ENCODE measurements at regions not wholly inside any gene's neighbourhood (a gene's known extent, or its start where the extent isn't known, plus 50 kb on each side); places are given as distances from the start of the nearest gene placed in this dataset.

- TF ChIP-seq, protein P1, sequence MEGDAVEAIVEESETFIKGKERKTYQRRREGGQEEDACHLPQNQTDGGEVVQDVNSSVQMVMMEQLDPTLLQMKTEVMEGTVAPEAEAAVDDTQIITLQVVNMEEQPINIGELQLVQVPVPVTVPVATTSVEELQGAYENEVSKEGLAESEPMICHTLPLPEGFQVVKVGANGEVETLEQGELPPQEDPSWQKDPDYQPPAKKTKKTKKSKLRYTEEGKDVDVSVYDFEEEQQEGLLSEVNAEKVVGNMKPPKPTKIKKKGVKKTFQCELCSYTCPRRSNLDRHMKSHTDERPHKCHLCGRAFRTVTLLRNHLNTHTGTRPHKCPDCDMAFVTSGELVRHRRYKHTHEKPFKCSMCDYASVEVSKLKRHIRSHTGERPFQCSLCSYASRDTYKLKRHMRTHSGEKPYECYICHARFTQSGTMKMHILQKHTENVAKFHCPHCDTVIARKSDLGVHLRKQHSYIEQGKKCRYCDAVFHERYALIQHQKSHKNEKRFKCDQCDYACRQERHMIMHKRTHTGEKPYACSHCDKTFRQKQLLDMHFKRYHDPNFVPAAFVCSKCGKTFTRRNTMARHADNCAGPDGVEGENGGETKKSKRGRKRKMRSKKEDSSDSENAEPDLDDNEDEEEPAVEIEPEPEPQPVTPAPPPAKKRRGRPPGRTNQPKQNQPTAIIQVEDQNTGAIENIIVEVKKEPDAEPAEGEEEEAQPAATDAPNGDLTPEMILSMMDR (IDR thresholded peaks at IDR 0.05) = no peak
- ATAC-seq (ENCODE audit: low FRiP score) = no peak
- no peak for DNase-seq (ENCODE audit: low spot score)
These were observed 176.4 kb downstream of the SOX4 start for GRCh38 chr6:21769968-21770367.

- TF ChIP-seq, protein P1 (IDR thresholded peaks at IDR 0.05) = no peak
- no peak for ATAC-seq (ENCODE audit: low FRiP score)
- no peak for DNase-seq (ENCODE audit: low spot score)
These were observed 178.2 kb downstream of the SOX4 start for GRCh38 chr6:21771626-21772320.

GRCh38 chr6:21772477-21772876 lies 178.9 kb downstream of the SOX4 start:
- no peak for ATAC-seq (ENCODE audit: low FRiP score)
- DNase-seq (ENCODE audit: low spot score) = no peak
- TF ChIP-seq, protein P1 (IDR thresholded peaks at IDR 0.05) = no peak

- DNase-seq (ENCODE audit: low spot score) (no peak), ATAC-seq (ENCODE audit: low FRiP score) (no peak)
- TF ChIP-seq, protein P1 (IDR thresholded peaks at IDR 0.05) = no peak
These were observed 179.5 kb downstream of the SOX4 start for GRCh38 chr6:21772884-21773575.

DNA sequence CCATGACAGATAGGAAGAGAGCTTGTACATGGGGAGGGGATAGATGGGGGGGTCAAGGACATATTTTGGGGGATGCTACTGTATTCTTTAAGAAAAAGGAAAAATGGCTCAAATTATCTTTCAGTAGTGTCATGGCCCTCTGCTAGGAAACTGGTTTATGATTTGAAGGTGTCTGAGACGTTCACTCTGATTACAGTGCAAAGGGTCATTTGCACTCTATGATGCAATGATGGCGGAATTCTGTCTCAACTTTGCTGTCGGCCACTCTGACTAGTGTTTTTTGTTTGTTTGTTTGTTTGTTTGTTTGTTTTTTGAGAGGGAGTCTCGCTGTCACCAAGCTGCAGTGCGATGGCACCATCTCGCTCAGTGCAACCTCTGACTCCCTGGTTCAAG lies 180.0 kb downstream of the SOX4 start:
- DNase-seq (ENCODE audit: low spot score) = no peak
- TF ChIP-seq, protein P1 (IDR thresholded peaks at IDR 0.05) = no peak
- ATAC-seq (ENCODE audit: low FRiP score) = no peak

DNA sequence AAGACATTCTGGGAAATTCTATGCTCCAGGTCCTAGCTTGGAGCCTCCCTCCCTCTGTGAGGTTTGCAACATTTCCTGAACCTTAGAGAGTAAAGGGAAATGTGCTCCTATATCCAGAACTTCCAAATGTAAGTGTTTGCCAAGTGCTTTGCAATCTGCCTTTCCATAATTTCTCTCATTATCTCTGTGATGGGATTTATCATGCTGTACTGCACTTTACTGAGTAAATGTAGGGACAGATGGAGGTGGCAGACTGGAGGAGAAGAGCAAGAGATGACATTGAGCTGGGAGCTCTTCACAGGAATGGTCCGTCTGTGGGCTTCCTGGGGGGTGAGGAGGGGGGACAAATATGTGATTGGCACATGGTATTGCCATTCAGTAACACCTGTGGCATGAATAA lies 184.3 kb downstream of the SOX4 start:
- TF ChIP-seq, protein P1 (IDR thresholded peaks at IDR 0.05) = no peak
- DNase-seq (ENCODE audit: low spot score) = no peak
- ATAC-seq (ENCODE audit: low FRiP score) = no peak

- no peak for DNase-seq (ENCODE audit: low spot score)
- TF ChIP-seq, protein P1 (IDR thresholded peaks at IDR 0.05) = no peak
- no peak for ATAC-seq (ENCODE audit: low FRiP score)
These were observed 186.6 kb downstream of the SOX4 start for GRCh38 chr6:21780141-21780540.

Measured in omental fat pad (tissue), 3 donors.